ENCODE measurements at regions not wholly inside any gene's neighbourhood (a gene's known extent, or its start where the extent isn't known, plus 50 kb on each side); places are given as distances from the start of the nearest gene placed in this dataset.

DNA sequence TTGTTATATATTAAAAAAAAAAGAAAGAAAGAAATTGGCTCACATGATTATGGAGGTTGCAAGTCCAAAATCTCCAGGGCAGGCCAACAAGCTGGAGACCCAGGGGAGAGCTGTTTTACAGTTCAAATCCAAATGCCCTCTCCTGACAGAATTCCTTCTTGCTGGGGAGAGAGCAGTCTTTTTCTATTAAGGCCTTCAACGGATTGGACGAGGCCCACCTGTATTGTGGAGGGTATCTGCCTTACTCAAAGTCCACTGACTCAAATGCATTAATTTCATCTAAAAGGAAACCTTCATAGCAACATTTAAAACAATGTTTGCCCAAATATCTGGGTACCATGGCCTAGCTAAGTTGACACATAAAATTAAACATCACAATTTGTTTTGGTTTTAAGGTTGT, 56.9 kb upstream of the TRIM67 start:
- no peak for TF ChIP-seq EZH2 (IDR thresholded peaks at IDR 0.05)
- TF ChIP-seq POLR2AphosphoS5 (IDR thresholded peaks at IDR 0.05; ENCODE audit: borderline replicate concordance, low read depth, low read length) = no peak
- no peak for TF ChIP-seq FOXP2 (optimal IDR thresholded peaks at IDR 0.05; ENCODE audit: control extremely low read depth, extremely low read length, insufficient read depth)
